ENCODE measurements at regions not wholly inside any gene's neighbourhood (a gene's known extent, or its start where the extent isn't known, plus 50 kb on each side); places are given as distances from the start of the nearest gene placed in this dataset.
"Not testable (repeated sequence)": the region's sequence is repeated elsewhere in the genome, so short reads cannot be mapped to it uniquely, and the experiment has no call there.

DNA sequence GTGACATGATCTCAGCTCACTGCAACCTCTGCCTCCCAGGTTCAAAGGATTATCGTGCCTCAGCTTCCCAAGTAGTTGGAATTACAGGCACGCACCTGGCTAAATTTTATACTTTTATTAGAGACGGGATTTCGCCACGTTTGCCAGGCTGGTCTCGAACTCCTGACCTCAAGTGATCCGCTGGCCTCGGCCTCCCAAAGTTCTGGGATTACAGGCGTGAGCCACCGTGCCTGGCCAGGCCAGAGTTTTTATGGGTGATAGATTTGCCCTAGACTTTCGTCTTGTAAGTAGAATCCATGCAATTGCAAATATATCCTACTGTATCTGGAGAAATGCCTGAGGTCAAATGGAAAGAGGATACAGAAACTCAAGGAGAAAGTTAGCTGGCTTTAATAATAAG is 819.9 kb upstream of the SLITRK1 start:
- H3K9me3 Mint-ChIP-seq (ENCODE audit: unreplicated experiment): peaks cover 10% of the 10 kb centered on the region
- intact Hi-C loops (cut with micrococcal nuclease; ENCODE audit: unreplicated experiment): no loop called here

DNA sequence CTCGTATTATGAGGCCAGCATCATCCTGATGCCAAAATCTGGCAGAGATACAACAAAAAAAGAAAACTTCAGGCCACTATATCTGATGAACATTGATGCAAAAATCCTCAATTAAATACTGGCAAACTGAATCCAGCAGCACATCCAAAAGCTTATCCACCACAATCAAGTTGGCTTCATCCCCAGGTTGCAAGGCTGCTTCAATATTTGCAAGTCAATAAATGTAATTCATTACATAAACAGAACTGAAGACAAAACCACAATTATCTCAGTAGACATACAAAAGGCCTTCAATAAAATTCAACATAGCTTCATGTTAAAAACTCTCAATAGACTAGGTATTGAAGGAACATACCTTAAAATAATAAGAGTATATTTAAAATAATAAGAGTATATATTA is 815.3 kb upstream of the SLITRK1 start:
- H3K4me3 ChIP-seq (ENCODE audit: low read depth, low read length); H3K9me3 ChIP-seq; intact Hi-C loops (cut with micrococcal nuclease; ENCODE audit: unreplicated experiment); H3K27me3 Mint-ChIP-seq (ENCODE audit: insufficient read depth, unreplicated experiment); H3K27me3 ChIP-seq (replicated peaks; ENCODE audit: control insufficient read depth, insufficient read depth, low read length); H3K4me3 Mint-ChIP-seq (ENCODE audit: unreplicated experiment); H3K36me3 Mint-ChIP-seq (ENCODE audit: insufficient read depth, unreplicated experiment); H3K9me3 Mint-ChIP-seq (ENCODE audit: unreplicated experiment); BruUV-seq (replicated peaks); H3K27ac Mint-ChIP-seq (ENCODE audit: unreplicated experiment); POLR2A ChIA-PET; CTCF ChIA-PET; H3K4me1 ChIP-seq; DNase-seq; H3K4me1 Mint-ChIP-seq (ENCODE audit: low read depth, unreplicated experiment); H3K36me3 ChIP-seq (ENCODE audit: control insufficient read depth, insufficient read depth, low read length): not testable (repeated sequence)

More for the DNA sequence above, 819.9 kb upstream of the SLITRK1 start:
- Mint-ChIP-seq H3K4me3 (ENCODE audit: unreplicated experiment) (no peak overlapping the region), H3K4me1 (ENCODE audit: low read depth, unreplicated experiment) (no peaks in the 10 kb centered on the region), H3K27me3 (ENCODE audit: insufficient read depth, unreplicated experiment) (no peaks in the 10 kb centered on the region), H3K27ac (ENCODE audit: unreplicated experiment) (no peak overlapping the region), H3K36me3 (ENCODE audit: insufficient read depth, unreplicated experiment) (no peaks in the 10 kb centered on the region)
- Histone ChIP-seq H3K27me3 (replicated peaks; ENCODE audit: control insufficient read depth, insufficient read depth, low read length) (no peaks in the 10 kb centered on the region), H3K9me3 (no peaks in the 10 kb centered on the region), H3K4me1 (no peaks in the 10 kb centered on the region), H3K4me3 (ENCODE audit: low read depth, low read length) (no peak overlapping the region), H3K36me3 (ENCODE audit: control insufficient read depth, insufficient read depth, low read length) (no peaks in the 10 kb centered on the region)
- no TSS peak for BruUV-seq (replicated peaks)
- no peak for TF ChIP-seq CTCF (IDR thresholded peaks at IDR 0.05; ENCODE audit: insufficient read depth in 1 of 2, low read depth in 1 of 2, low read length in 1 of 2, severe bottlenecking in 1 of 2, unreplicated experiment in 1 of 2)
- ChIA-PET CTCF (no interaction called here), POLR2A (no interaction called here)
- DNase-seq: no peak

DNA sequence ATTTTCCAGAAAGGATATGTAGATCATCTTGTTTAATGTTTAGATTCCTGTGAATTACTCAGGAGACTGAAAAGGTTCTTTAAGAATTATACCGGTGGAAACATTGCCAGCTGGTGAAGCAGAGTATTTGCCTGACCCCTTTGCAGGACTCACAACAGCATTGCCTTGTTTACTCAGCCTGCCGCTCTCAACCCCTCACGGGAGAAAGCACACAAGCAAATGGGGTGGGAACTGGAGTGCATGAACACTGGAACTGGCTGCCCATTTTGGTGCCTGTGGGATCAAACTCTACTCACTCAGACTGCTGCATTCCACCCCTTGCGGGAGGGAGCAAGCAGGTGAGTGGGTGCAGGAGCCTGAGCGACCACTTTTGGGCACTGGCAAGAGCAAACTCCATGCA is 804.7 kb upstream of the SLITRK1 start:
- no TSS peak for BruUV-seq (replicated peaks)
- POLR2A ChIA-PET: no interaction called here
- intact Hi-C loops (cut with micrococcal nuclease; ENCODE audit: unreplicated experiment): no loop called here
- CTCF ChIA-PET: no interaction called here
- TF ChIP-seq CTCF (IDR thresholded peaks at IDR 0.05; ENCODE audit: insufficient read depth in 1 of 2, low read depth in 1 of 2, low read length in 1 of 2, severe bottlenecking in 1 of 2, unreplicated experiment in 1 of 2): no peak
- Histone ChIP-seq H3K9me3 (no peaks in the 10 kb centered on the region), H3K4me3 (ENCODE audit: low read depth, low read length) (no peak overlapping the region), H3K36me3 (ENCODE audit: control insufficient read depth, insufficient read depth, low read length) (no peaks in the 10 kb centered on the region), H3K27me3 (replicated peaks; ENCODE audit: control insufficient read depth, insufficient read depth, low read length) (no peaks in the 10 kb centered on the region), H3K4me1 (no peaks in the 10 kb centered on the region)
- H3K4me3 Mint-ChIP-seq (ENCODE audit: unreplicated experiment): no peak overlapping the region
- H3K27ac Mint-ChIP-seq (ENCODE audit: unreplicated experiment): no peak overlapping the region
- no peaks in the 10 kb centered on the region for H3K36me3 Mint-ChIP-seq (ENCODE audit: insufficient read depth, unreplicated experiment)
- H3K9me3 Mint-ChIP-seq (ENCODE audit: unreplicated experiment): no peaks in the 10 kb centered on the region
- DNase-seq: no peak
- H3K27me3 Mint-ChIP-seq (ENCODE audit: insufficient read depth, unreplicated experiment): peaks cover 4% of the 10 kb centered on the region
- H3K4me1 Mint-ChIP-seq (ENCODE audit: low read depth, unreplicated experiment): no peaks in the 10 kb centered on the region

DNA sequence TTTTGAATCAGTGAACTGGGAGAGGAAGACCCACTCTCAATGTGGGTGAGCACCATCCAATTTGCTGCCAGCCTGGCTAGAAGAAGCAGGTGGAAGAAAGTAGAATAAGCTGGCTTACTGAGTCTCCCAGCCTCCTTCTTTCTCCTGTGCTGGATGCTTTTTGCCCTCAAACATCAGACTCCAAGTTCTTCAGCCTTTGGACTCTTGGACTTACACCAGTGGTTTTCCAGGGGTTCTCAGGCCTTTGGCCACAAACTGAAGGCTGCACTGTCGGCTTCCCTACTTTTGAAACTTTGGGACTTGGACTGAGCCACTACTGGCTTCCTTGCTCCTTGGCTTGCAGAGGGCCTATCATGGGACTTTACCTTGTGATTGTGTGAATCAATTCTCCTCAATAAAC is 804.2 kb upstream of the SLITRK1 start:
- H3K36me3 ChIP-seq (ENCODE audit: control insufficient read depth, insufficient read depth, low read length): no peaks in the 10 kb centered on the region
- H3K4me1 ChIP-seq: no peaks in the 10 kb centered on the region
- H3K27ac Mint-ChIP-seq (ENCODE audit: unreplicated experiment): no peak overlapping the region
- H3K4me3 ChIP-seq (ENCODE audit: low read depth, low read length): no peak overlapping the region
- no peaks in the 10 kb centered on the region for H3K9me3 ChIP-seq
- no peaks in the 10 kb centered on the region for H3K27me3 ChIP-seq (replicated peaks; ENCODE audit: control insufficient read depth, insufficient read depth, low read length)
- no peak for DNase-seq
- peaks cover 4% of the 10 kb centered on the region for H3K27me3 Mint-ChIP-seq (ENCODE audit: insufficient read depth, unreplicated experiment)
- H3K4me3 Mint-ChIP-seq (ENCODE audit: unreplicated experiment): no peak overlapping the region
- no TSS peak for BruUV-seq (replicated peaks)
- no peaks in the 10 kb centered on the region for H3K36me3 Mint-ChIP-seq (ENCODE audit: insufficient read depth, unreplicated experiment)
- TF ChIP-seq CTCF (IDR thresholded peaks at IDR 0.05; ENCODE audit: insufficient read depth in 1 of 2, low read depth in 1 of 2, low read length in 1 of 2, severe bottlenecking in 1 of 2, unreplicated experiment in 1 of 2): no peak
- H3K9me3 Mint-ChIP-seq (ENCODE audit: unreplicated experiment): no peaks in the 10 kb centered on the region
- ChIA-PET POLR2A (no interaction called here), CTCF (no interaction called here)
- intact Hi-C loops (cut with micrococcal nuclease; ENCODE audit: unreplicated experiment): no loop called here
- no peaks in the 10 kb centered on the region for H3K4me1 Mint-ChIP-seq (ENCODE audit: low read depth, unreplicated experiment)

All from Caco-2 (cell line).